ENCODE measurements at regions not wholly inside any gene's neighbourhood (a gene's known extent, or its start where the extent isn't known, plus 50 kb on each side); places are given as distances from the start of the nearest gene placed in this dataset.

DNA sequence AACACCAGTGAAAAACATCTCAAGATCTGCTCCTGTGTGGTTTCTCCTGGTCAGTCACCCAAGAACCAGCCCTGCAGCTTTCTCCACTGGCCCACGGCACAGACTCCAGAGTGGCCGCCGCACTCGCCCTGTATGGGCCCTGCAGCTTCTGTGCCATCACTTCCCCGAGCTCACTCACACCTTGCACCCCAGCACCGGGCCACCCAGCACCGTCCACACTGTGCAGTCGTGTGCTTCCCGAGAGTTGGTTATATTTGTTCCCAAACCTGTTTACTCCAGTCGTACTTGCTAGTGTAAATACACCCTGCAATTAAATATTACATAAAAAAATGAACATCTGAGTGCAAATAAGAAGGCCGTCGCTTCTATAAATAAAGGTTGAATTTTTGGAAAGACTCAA is 341.7 kb downstream of the CDH26 start:
- Histone ChIP-seq H2BK20ac (ENCODE audit: low read length) (no peak overlapping the region), H3K27ac (ENCODE audit: low read depth, low read length) (no peak overlapping the region), H3K23ac (ENCODE audit: insufficient read length) (no peak overlapping the region), H4K8ac (ENCODE audit: extremely low read depth, insufficient read depth, low read length) (no peak overlapping the region), H2BK5ac (ENCODE audit: low read depth, low read length) (no peak overlapping the region), H2AFZ (ENCODE audit: low read length) (no peak overlapping the region), H3K14ac (ENCODE audit: insufficient read length) (no peak overlapping the region), H2BK12ac (ENCODE audit: low read depth, low read length) (no peak overlapping the region), H4K20me1 (replicated peaks in 1 of 2; ENCODE audit: control insufficient read depth in 1 of 2, insufficient read depth in 2 of 2, low read length in 2 of 2) (no peaks in the 10 kb centered on the region), H3K56ac (replicated peaks; ENCODE audit: insufficient read length, low read depth, low read length) (no peak overlapping the region), H2AK5ac (ENCODE audit: low read depth, low read length) (no peak overlapping the region), H4K5ac (ENCODE audit: insufficient read length, low read depth, low read length) (no peak overlapping the region), H3K36me3 (ENCODE audit: control insufficient read depth in 2 of 4, insufficient read depth in 4 of 4, low read length in 3 of 4) (no peaks in the 10 kb centered on the region), H3K9ac (replicated peaks in 1 of 4; ENCODE audit: extremely low read depth in 1 of 4, low read depth in 3 of 4, low read length in 3 of 4) (no peak overlapping the region), H3K18ac (ENCODE audit: extremely low read depth, low read length) (no peak overlapping the region), H3K4me2 (ENCODE audit: insufficient read depth in 1 of 2, low read depth in 2 of 2, low read length in 2 of 2) (no peak overlapping the region), H3K79me2 (ENCODE audit: control insufficient read depth in 1 of 2, insufficient read depth in 2 of 2, low read length in 2 of 2) (no peaks in the 10 kb centered on the region), H3K27me3 (replicated peaks in 1 of 4; ENCODE audit: control insufficient read depth in 3 of 4, extremely low read depth in 1 of 4, insufficient read depth in 3 of 4, low read length in 3 of 4) (no peaks in the 10 kb centered on the region; a peak in 1 of 7 replicates), H3K9me3 (ENCODE audit: insufficient read depth in 2 of 2, low read depth in 1 of 2, low read length in 1 of 2) (peaks cover 2 to 38% of the 10 kb centered on the region in 2 experiments; a peak in 2 of 4 replicates), H4K91ac (replicated peaks; ENCODE audit: insufficient read length, low read length) (no peak overlapping the region), H3K4me3 (ENCODE audit: extremely low read depth in 1 of 4, insufficient read depth in 2 of 4, low read depth in 3 of 4, low read length in 4 of 4) (no peak overlapping the region), H2BK15ac (ENCODE audit: low read length) (no peak overlapping the region), H3K23me2 (ENCODE audit: low read depth, low read length) (no peaks in the 10 kb centered on the region), H3K79me1 (ENCODE audit: low read depth, low read length) (no peaks in the 10 kb centered on the region), H3K4me1 (replicated peaks in 1 of 4; ENCODE audit: control insufficient read depth in 3 of 4, insufficient read depth in 4 of 4, low read length in 3 of 4) (no peaks in the 10 kb centered on the region), H2BK120ac (replicated peaks; ENCODE audit: low read depth, low read length) (no peak overlapping the region), H3K4ac (replicated peaks; ENCODE audit: insufficient read length, low read depth, low read length) (no peak overlapping the region)
- WGBS, 2 experiments (ENCODE audit: extremely low coverage in 1 of 2, insufficient coverage in 1 of 2, insufficient read length in 1 of 2, insufficient replicate concordance in 2 of 2, low coverage in 1 of 2, low lambda C conversion rate in 2 of 2, missing lambda C conversion rate in 1 of 2): 94% methylated on average over 12 of the region's 12 CpGs; no CpG with 5 or more reads in 1 of the 2 experiments
- no peak for DNase-seq (ENCODE audit: low read depth in 1 of 2, low spot score in 2 of 2)
- ChIA-PET POLR2A (ENCODE audit: partially characterized antibody) (no interaction called here), CTCF (ENCODE audit: partially characterized antibody) (no interaction called here)
- FAIRE-seq: no peak
- no peak for TF ChIP-seq CTCF (IDR thresholded peaks at IDR 0.05; ENCODE audit: control extremely low read depth in 1 of 3, insufficient read depth in 1 of 3, low read depth in 1 of 3, low read length in 3 of 3)
- TF ChIP-seq POLR2A (IDR thresholded peaks at IDR 0.05; ENCODE audit: control extremely low read depth in 1 of 2, low read depth in 2 of 2, low read length in 2 of 2): no peak
- no peak for TF ChIP-seq CTBP2 (IDR thresholded peaks at IDR 0.05; ENCODE audit: borderline replicate concordance, insufficient read depth, insufficient read length, low read length)
- no peak for TF ChIP-seq RNF2 (IDR thresholded peaks at IDR 0.05; ENCODE audit: borderline replicate concordance, low read depth, low read length, missing control alignments, poor library complexity, severe bottlenecking)
- no peak for TF ChIP-seq SP1 (IDR thresholded peaks at IDR 0.05; ENCODE audit: low read depth, low read length)
- TF ChIP-seq RFX5 (IDR thresholded peaks at IDR 0.05; ENCODE audit: borderline replicate concordance, low read depth, low read length): no peak
- TF ChIP-seq POLR2AphosphoS5 (IDR thresholded peaks at IDR 0.05; ENCODE audit: low read depth, low read length): no peak
- TF ChIP-seq NRF1 (IDR thresholded peaks at IDR 0.05; ENCODE audit: low read depth, low read length): no peak
- no peak for TF ChIP-seq USF2 (IDR thresholded peaks at IDR 0.05; ENCODE audit: low read length)
- no peak for TF ChIP-seq SRF (IDR thresholded peaks at IDR 0.05; ENCODE audit: low read depth, low read length)
- no peak for TF ChIP-seq EZH2 (IDR thresholded peaks at IDR 0.05; ENCODE audit: low read depth, low read length, severe bottlenecking)

All from H1 (cell line).